Brain microvascular endothelial cell (primary cell): ENCODE measurements at regions not wholly inside any gene's neighbourhood (a gene's known extent, or its start where the extent isn't known, plus 50 kb on each side); places are given as distances from the start of the nearest gene placed in this dataset.

Experiments used
- DNase-seq: peaks from one replicate; pipeline ENCODE4 v3.0.0-alpha.2; 2020
- H3K27ac ChIP-seq: fragments of 250-450 bp; sonication (Bioruptor Pico); 2 replicates; pipeline ENCODE4 v1.5.1; 2020; ENCODE audit warnings: mild to moderate bottlenecking, moderate library complexity
- H3K27me3 ChIP-seq: fragments of 250-450 bp; sonication (Bioruptor Pico); replicated peaks from 2 replicates; pipeline ENCODE4 v1.5.1; 2020; ENCODE audit warnings: mild to moderate bottlenecking
- H3K36me3 ChIP-seq: fragments of 250-450 bp; sonication (Bioruptor Pico); replicated peaks from 2 replicates; pipeline ENCODE4 v1.5.1; 2020; ENCODE audit warnings: mild to moderate bottlenecking
- H3K4me3 ChIP-seq: 2 replicates; pipeline ENCODE4 v1.5.1; 2011; ENCODE audit warnings: low read depth, mild to moderate bottlenecking, control low read depth, low read length, moderate library complexity
- in situ Hi-C: cut with HindIII; loops from 2 replicates; pipeline ENCODE4 v1.10.0; 2017; ENCODE audit warnings: low sequenced_read_pairs, low pct_ligation_motif_present
- TF ChIP-seq, protein P1 (sequence below): IDR thresholded peaks from 2 replicates; pipeline ENCODE4 v1.5.1; 2011; ENCODE audit warnings: low read depth, mild to moderate bottlenecking, moderate library complexity, low read length, control low read depth, inconsistent platforms; ENCODE audit errors: missing control alignments

DNA sequence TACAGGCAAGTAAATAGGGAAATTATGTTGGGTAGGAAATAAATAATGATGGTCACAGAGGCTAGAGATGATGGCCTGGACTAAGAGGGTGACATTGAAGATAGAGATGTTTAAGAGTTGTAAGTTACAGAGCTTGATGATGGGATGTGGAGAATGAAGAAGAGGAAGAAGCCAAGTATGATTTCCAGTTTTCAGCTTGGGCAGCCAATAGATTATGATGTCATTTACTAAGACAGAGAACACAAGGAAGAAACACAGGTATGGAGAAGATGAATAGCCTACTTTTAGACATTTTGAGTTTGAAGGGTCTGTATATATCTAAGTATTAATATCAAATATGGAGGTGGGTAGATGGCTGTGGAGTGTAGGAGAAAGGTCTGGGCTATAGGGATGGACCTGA lies 56.0 kb upstream of the PRELP start:
- Histone ChIP-seq H3K36me3 (no peaks in the 10 kb centered on the region), H3K27me3 (no peaks in the 10 kb centered on the region), H3K27ac (no peak overlapping the region), H3K4me3 (no peak overlapping the region)
- TF ChIP-seq, protein P1, sequence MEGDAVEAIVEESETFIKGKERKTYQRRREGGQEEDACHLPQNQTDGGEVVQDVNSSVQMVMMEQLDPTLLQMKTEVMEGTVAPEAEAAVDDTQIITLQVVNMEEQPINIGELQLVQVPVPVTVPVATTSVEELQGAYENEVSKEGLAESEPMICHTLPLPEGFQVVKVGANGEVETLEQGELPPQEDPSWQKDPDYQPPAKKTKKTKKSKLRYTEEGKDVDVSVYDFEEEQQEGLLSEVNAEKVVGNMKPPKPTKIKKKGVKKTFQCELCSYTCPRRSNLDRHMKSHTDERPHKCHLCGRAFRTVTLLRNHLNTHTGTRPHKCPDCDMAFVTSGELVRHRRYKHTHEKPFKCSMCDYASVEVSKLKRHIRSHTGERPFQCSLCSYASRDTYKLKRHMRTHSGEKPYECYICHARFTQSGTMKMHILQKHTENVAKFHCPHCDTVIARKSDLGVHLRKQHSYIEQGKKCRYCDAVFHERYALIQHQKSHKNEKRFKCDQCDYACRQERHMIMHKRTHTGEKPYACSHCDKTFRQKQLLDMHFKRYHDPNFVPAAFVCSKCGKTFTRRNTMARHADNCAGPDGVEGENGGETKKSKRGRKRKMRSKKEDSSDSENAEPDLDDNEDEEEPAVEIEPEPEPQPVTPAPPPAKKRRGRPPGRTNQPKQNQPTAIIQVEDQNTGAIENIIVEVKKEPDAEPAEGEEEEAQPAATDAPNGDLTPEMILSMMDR, result no peak
- no peak for DNase-seq
- in situ Hi-C loops, result no loop called here

DNA sequence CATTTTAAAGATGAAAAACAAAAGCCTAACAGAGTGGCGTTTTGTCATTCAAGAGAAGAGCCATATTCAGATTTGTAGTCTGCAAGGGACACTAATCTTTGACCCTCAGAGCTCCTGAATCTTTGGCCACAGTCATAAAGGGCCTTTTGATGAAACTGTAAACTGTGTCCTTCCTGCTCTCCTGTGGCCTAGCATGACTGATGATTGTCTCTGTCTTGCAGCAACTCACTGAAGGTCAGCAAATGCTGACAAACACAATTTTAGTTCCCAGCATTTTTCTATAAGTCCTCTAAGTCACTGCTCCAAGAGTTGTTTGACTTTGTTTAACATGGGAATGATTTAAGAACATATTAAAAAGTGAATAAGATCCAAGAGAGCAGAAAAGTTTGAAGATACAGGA lies 55.3 kb upstream of the PRELP start:
- DNase-seq, result no peak
- H3K4me3 ChIP-seq, result no peak overlapping the region
- TF ChIP-seq, protein P1, result no peak
- no peaks in the 10 kb centered on the region for H3K27me3 ChIP-seq
- H3K27ac ChIP-seq, result no peak overlapping the region
- no peaks in the 10 kb centered on the region for H3K36me3 ChIP-seq
- in situ Hi-C loops, result no loop called here

DNA sequence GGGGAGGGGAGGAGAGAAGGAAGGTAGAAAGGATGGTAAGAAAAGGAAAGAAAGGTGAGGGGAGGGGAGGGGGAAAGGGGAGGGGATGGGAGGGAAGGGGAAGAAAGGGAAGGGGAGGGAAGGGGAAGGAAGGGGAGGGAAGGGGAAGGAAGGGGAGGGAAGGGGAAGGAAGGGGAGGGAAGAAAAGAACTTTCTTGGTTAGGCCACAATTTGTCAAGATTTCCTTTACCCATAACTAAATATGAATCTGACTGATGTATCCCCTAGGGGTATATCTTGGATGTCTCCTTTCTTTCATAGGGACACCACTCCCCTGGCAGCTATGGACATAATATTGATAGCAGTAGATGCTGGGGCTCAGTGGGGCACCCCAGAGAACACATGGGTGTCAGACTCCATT lies 54.4 kb upstream of the PRELP start:
- Histone ChIP-seq H3K36me3 (no peaks in the 10 kb centered on the region), H3K27ac (no peak overlapping the region), H3K4me3 (no peak overlapping the region), H3K27me3 (peaks cover 2% of the 10 kb centered on the region)
- in situ Hi-C loops, result no loop called here
- DNase-seq, result no peak
- TF ChIP-seq, protein P1, result no peak

DNA sequence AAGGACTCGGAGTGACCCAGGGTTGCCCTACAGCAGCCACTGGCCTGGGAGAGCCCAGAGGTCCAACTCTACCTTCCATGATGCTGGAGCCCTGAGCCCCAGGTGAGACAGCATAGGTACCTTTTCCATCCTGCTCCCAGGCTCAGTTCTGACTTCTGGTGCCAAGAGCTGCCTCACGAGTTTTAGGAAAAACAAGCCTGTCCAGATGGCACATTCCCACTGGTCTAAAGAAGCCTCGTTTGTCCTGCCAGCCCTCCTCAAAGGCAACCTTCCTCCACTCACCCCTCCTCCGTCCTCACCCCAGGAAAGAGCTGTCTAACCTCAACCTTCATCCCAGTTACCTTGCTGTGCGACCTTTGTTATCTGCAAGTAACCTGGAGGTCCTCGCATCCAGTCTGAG lies 53.5 kb upstream of the PRELP start:
- DNase-seq, result no peak
- TF ChIP-seq, protein P1, result no peak
- H3K4me3 ChIP-seq, result no peak overlapping the region
- in situ Hi-C loops, result no loop called here
- no peaks in the 10 kb centered on the region for H3K36me3 ChIP-seq
- H3K27ac ChIP-seq, result no peak overlapping the region
- peaks cover 8% of the 10 kb centered on the region for H3K27me3 ChIP-seq

DNA sequence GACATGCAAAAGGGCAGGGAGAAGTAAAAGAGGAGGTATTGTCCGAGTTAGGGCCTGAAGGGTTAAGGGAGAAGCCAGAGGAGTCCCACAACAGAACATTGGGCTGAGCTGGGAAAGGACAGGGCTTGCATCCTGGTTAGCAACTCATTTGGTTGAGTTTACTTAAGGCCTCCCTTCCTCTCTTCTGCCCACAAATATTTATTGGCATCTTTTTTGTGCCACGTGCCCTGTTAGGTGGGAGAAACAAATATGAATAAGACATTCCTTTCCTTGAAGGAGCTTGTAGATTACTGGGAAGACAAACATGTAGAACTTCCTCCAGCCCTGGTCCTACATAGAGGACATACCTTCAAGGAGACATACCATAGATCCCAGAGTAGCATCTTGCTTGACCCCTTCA lies 53.0 kb upstream of the PRELP start:
- in situ Hi-C loops, result no loop called here
- no peak overlapping the region for H3K27ac ChIP-seq
- no peak overlapping the region for H3K4me3 ChIP-seq
- no peaks in the 10 kb centered on the region for H3K36me3 ChIP-seq
- H3K27me3 ChIP-seq, result peaks cover 8% of the 10 kb centered on the region
- no peak for DNase-seq
- TF ChIP-seq, protein P1, result no peak

DNA sequence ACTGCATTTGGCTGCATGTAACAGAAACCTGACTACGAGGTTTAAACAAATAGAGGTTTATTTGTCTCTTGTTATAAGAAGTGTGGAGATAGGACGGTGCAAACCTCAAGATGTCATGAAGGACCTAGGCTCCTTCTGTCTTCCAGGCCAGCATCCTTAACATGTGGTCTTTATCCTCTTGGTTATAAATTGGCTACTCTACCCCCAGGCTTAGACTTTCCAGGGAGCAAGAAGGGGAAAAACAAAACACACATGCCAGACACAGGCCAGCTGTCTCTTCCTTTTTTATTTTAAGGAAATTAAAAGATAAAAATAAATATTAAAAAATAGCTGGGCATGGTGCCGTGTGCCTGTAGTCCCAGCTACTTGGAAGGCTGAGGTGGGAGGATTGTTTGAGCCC lies 51.3 kb upstream of the PRELP start:
- in situ Hi-C loops, result no loop called here
- Histone ChIP-seq H3K27ac (no peak overlapping the region), H3K4me3 (no peak overlapping the region), H3K36me3 (no peaks in the 10 kb centered on the region), H3K27me3 (peaks cover 15% of the 10 kb centered on the region)
- DNase-seq, result no peak
- TF ChIP-seq, protein P1, result no peak
